ENCODE measurements at regions not wholly inside any gene's neighbourhood (a gene's known extent, or its start where the extent isn't known, plus 50 kb on each side); places are given as distances from the start of the nearest gene placed in this dataset.
"Not testable (repeated sequence)": the region's sequence is repeated elsewhere in the genome, so short reads cannot be mapped to it uniquely, and the experiment has no call there.

- no peak for DNase-seq (ENCODE audit: low spot score)
Observed at GRCh38 chr18:1848716-1849115, 722.6 kb downstream of the METTL4 start.

DNA sequence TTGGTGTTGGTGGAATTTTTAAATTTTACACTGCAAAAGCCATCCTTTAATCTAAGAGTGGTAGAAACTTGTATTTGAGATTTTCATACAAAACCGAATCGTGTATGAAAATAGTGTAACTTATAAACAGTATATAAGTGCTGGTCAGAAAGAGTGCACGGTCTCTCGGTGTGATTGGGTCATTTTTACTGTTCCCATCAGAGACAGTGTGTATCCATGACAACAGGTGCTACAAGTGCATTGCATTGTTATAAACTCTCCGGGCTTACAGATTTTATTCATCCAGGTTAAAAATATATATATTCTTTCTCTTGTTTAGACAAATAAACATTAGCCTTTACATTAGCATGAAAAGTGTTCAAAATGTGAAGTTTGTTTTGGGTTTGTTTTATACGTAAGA lies 721.9 kb downstream of the METTL4 start:
- DNase-seq (ENCODE audit: low spot score): no peak

DNA sequence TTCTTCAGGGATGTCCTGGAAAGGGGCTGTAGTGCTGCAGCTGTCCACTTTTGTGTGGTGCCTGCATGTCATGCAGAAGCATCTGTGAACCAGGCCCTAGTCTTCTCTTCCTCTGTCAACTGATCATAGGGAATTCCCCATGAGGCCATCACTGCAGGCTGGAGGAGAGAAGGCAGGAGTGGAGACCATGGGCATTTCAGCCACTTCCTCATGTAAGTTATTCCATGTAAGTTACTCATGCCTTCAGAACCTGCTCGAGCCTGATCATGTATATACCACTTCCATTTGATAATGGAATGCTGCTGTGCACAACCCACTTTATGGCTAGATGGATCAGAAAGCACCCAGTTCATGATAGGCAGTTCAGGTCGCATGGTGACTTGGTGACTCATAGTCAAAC lies 714.0 kb downstream of the METTL4 start:
- DNase-seq (ENCODE audit: low spot score): not testable (repeated sequence)

DNA sequence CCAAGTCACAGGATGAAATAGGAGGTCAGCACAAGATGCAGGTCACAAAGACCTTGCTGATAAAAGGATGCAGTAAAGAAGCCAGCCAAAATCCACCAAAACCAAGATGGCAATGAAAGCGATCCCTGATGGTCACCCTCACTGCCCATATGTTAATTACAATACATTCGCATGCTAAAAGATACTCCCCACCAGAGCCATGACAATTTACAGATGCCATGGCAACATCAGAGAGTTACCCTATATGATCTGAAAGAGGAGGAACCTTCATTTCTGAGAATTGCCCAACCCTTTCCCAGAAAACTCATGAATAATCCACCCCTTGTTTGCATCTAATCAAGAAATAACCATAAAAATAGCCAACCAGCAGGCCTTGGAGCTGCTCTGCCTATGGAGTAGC lies 709.8 kb downstream of the METTL4 start:
- DNase-seq (ENCODE audit: low spot score): no peak

DNA sequence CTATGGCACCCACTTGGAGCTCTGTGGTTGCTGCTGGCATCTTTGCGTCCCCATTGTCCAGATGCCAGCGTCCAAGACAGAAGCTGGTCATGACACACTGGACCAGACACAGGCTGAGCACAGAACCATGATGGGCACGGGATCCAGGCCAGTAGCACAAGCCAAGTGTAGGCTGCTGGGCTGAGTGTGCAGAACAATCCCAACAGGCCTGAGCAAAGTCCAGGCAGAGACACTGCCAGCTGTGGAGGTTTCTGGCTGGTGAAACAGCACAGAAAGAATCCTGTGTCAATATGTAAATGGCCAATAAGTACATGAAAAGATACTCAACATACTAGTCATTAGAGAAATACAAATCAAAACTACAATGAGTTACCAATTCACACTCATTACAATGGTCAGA lies 705.4 kb downstream of the METTL4 start:
- no peak for DNase-seq (ENCODE audit: low spot score)

DNA sequence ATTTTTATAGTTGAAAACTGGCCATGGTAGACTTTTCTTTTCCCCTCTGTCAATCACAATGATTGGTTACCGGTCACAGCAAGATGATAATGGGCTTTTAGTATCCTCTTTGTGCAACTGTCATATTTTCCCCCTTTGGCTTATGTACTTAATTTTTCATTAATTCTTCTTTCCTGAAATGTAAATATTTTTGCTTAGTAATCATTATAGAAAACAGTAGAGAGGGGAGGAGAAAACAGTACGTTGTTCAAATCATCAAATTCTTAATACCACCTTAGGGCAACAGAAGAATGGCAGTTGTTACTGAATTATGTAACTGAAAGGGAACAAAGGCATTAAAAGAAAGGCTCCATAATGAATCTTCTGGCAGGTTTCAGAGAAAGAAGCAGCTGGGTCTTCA lies 699.0 kb downstream of the METTL4 start:
- no peak for DNase-seq (ENCODE audit: low spot score)

DNA sequence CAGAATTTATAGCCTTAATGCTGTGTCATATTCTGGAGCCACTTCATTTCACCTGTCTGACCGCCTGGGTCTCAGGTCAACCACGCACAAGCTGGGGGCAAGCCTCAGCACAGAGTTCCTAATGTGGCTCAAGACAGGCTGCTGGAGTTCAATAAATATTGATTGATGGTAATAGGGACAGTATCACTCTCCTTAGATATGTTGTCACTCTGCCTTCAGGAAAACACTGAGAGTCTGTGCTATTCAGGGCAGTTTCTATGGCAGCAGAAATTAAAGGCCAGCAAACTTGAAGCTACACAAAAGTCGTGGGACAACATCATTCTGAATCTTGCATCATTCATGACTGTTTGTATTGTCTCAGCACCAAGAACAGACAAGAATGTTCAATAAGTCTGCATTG lies 696.1 kb downstream of the METTL4 start:
- DNase-seq (ENCODE audit: low spot score): no peak

DNA sequence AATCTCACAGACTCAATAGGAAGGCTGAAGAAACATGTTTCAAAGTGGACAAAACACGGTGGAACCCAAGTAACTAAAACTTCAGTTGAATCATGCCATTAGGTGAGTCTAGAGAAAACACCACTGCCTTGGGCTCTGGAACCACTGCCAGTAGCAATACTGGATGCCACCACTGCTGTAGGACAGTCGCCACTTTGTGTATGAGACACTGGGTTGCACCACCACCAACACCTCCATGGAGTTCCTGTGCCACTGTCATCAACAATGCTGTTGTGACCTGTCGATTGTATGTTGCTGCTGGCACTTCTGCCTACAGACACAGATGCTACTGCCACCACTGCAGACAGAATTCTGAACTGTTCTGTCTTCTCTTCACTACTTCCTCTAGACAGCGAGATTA lies 686.7 kb downstream of the METTL4 start:
- no peak for DNase-seq (ENCODE audit: low spot score)

DNA sequence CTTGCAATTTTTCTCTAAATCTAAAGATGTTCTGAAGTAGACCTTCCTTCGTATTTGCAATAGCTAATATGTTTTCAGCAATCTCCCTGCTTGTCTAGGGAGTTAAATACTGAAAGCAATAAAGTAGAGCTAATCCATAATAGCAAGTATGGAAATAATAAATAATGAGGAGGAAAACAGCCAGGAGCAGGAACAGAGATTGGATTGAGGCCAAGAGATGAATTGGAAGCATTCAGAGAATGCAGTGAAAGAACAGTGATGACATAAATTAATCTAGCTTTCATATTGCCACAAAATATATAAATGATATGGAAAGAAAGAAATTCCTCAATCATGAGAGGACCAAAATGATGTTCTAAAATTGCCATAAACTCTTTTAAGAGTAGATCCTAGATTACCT lies 679.7 kb downstream of the METTL4 start:
- no peak for DNase-seq (ENCODE audit: low spot score)

- DNase-seq (ENCODE audit: low spot score): no peak
Observed at GRCh38 chr18:1892191-1892590, 679.1 kb downstream of the METTL4 start.

- no peak for DNase-seq (ENCODE audit: low spot score)
Observed at GRCh38 chr18:1895456-1896185, 675.7 kb downstream of the METTL4 start.

DNA sequence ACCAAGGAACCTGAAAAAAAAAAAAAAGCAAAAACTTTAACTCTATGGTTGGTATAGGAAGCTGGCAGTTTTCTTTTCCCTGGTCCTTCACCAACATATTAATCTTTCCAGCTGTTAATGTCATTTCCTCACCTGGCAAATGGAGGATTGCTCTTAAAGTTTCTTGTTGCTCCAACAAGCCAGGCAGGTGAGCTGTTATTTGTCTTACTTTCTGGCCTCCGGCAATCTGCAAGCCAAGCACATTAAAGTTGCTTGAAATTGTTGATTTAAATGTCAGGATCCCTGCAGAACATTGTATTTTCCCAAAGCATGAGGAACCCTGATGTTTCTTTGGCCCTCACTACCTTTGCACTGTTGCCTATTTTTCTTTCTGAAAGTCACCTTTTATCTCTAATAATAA lies 664.9 kb downstream of the METTL4 start:
- DNase-seq (ENCODE audit: low spot score): no peak

DNA sequence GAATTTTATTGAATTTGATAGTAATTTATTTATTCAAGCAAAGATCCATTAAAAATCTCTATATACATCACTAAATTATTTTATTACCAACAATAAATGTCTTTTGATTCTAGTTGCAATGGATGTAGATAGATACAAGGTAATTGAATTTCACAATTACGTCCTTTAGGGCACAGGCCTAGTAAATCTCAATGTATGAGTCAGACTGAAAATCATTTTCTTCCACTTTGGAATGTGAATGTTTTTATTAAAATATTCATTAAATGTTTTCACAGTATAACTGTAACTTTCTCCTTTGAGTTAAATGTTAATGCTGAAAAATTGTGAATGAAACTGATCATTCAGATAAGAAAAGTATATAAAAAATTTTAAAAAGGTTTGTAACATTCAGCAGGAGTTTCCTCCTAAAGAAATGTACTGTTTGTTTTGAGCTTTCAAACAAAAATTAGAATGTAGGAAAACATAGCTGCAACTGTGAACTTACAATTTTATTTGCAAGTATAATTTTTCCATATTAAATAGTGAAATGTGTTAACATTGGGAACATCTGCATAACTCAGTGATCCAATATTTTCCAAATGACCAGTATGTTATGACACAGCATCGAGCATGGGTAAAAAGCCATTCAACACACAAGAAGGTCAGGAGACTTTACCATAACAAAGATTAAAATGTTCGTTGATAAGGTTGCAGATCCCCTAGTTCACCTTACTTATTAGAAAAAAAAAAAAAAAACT lies 663.7 kb downstream of the METTL4 start:
- DNase-seq (ENCODE audit: low spot score): no peak

GRCh38 chr18:1914489-1914888 lies 656.8 kb downstream of the METTL4 start:
- no peak for DNase-seq (ENCODE audit: low spot score)

GRCh38 chr18:1916869-1917523 lies 654.3 kb downstream of the METTL4 start:
- no peak for DNase-seq (ENCODE audit: low spot score)

- no peak for DNase-seq (ENCODE audit: low spot score)
Observed at GRCh38 chr18:1917569-1917968, 653.7 kb downstream of the METTL4 start.

GRCh38 chr18:1922066-1922465 lies 649.2 kb downstream of the METTL4 start:
- no peak for DNase-seq (ENCODE audit: low spot score)

DNA sequence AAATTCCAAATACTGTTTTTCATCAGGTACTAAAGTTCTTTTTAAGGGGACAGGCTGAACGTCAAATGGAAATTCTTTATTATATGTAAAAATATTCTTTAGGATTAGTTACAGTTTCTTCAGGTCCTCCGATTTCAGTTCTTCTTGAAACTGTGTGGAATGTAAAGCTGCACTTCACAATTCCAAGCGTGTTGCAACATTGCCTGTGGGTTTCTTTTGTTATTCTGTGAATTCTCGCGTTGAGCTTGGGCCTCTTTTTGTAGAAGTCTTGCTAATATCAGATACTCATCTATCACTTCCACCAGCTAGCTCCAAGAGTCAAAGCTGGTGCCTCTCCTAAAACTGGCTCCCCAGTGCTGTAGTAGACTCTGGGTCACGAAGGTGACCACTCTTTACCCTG lies 642.6 kb downstream of the METTL4 start:
- DNase-seq (ENCODE audit: low spot score): no peak

- no peak for DNase-seq (ENCODE audit: low spot score)
Observed at GRCh38 chr18:1929720-1930119, 641.6 kb downstream of the METTL4 start.

DNA sequence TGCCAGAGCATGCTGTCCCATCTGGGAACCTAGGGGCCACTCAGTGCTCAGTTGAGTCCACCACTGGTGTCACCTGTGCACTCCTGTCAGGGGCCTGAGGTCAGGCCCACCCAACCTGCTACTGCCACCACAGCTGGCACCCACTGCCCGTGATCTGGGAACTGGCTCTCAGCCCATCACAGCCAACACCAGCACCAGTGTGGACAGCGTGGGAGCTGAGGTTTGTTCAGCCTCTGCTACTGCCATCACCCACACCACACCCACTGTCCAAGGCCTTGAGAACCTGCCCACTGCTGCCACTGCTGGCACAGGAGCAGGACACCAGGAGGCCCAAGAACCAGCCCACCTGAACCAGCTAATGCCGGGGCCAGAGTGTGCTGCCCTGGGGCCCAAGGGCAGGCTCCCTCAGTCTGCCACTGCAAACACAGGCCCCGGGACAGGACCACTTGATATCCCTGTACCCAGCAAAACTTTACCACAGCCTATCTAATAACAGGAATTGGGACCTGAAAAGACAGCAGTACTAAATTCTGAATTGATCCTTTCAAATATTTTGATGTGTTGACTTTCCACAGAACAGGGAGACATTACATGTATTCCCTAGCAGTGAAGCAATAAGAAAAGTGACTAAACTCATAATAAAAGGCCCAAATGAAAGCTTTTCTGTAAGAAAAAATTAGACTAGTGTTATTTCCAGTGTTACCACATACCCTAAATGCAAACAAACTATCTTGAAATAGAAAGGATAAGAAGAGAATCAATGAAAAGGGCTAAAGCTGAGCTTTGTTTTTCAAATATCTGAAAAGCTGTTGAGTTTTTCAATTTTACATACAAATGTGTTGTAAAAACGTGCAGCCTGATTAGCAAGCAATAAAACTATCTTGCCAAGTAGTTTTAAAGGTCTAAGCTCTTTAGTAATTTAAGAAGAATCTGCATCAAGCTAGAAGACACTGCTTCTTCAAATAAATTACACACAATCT lies 640.7 kb downstream of the METTL4 start:
- no peak for DNase-seq (ENCODE audit: low spot score)

- DNase-seq (ENCODE audit: low spot score): no peak
Observed at GRCh38 chr18:1952486-1952885, 618.8 kb downstream of the METTL4 start.

Measured in hematopoietic multipotent progenitor cell treated with erythropoietin and hydrocortisone succinate and interleukin-3 and kit ligand, for 17 days (in vitro differentiated cells).